GM21576 (cell line): ENCODE measurements at regions not wholly inside any gene's neighbourhood (a gene's known extent, or its start where the extent isn't known, plus 50 kb on each side); places are given as distances from the start of the nearest gene placed in this dataset.
"Not testable (repeated sequence)": the region's sequence is repeated elsewhere in the genome, so short reads cannot be mapped to it uniquely, and the experiment has no call there.

Experiments
- ATAC-seq: cut with Tn5 transposase; IDR thresholded peaks from one replicate; pipeline ENCODE4 v1.9.1; 2021; ENCODE audit warnings: mild to moderate bottlenecking, moderate library complexity; ENCODE audit not compliant: unreplicated experiment

GRCh38 chr12:124214574-124214973 lies 80.3 kb upstream of the RFLNA start:
- ATAC-seq: no peak

- ATAC-seq: no peak
These were observed 77.9 kb upstream of the RFLNA start for GRCh38 chr12:124216966-124217365.

GRCh38 chr12:124217508-124218242 lies 77.2 kb upstream of the RFLNA start:
- no peak for ATAC-seq

GRCh38 chr12:124218243-124218560 lies 76.7 kb upstream of the RFLNA start:
- no peak for ATAC-seq

GRCh38 chr12:124218650-124219049 lies 76.2 kb upstream of the RFLNA start:
- not testable (repeated sequence) for ATAC-seq

GRCh38 chr12:124222368-124223245 lies 72.3 kb upstream of the RFLNA start:
- no peak for ATAC-seq

GRCh38 chr12:124223733-124224138 lies 71.2 kb upstream of the RFLNA start:
- ATAC-seq: not testable (repeated sequence)

- no peak for ATAC-seq
These were observed 70.3 kb upstream of the RFLNA start for GRCh38 chr12:124224535-124225110.

- no peak for ATAC-seq
These were observed 69.2 kb upstream of the RFLNA start for GRCh38 chr12:124225730-124226129.

- ATAC-seq: no peak
These were observed 66.8 kb upstream of the RFLNA start for GRCh38 chr12:124227951-124228711.

GRCh38 chr12:124229520-124229919 lies 65.4 kb upstream of the RFLNA start:
- no peak for ATAC-seq

GRCh38 chr12:124230117-124230757 lies 64.7 kb upstream of the RFLNA start:
- no peak for ATAC-seq

- ATAC-seq: no peak
These were observed 64.1 kb upstream of the RFLNA start for GRCh38 chr12:124230789-124231188.

GRCh38 chr12:124231980-124232653 lies 62.8 kb upstream of the RFLNA start:
- ATAC-seq: no peak

- no peak for ATAC-seq
These were observed 62.3 kb upstream of the RFLNA start for GRCh38 chr12:124232654-124232987.

GRCh38 chr12:124233041-124233796 lies 61.7 kb upstream of the RFLNA start:
- ATAC-seq: no peak

- no peak for ATAC-seq
These were observed 60.9 kb upstream of the RFLNA start for GRCh38 chr12:124233846-124234640.

GRCh38 chr12:124236625-124237031 lies 58.3 kb upstream of the RFLNA start:
- ATAC-seq: no peak

GRCh38 chr12:124238886-124239285 lies 56.0 kb upstream of the RFLNA start:
- no peak for ATAC-seq
